SK-N-SH (cell line): ENCODE measurements at regions not wholly inside any gene's neighbourhood (a gene's known extent, or its start where the extent isn't known, plus 50 kb on each side); places are given as distances from the start of the nearest gene placed in this dataset.

Experiments used
- CTCF ChIA-PET: fragments of 300-600, 350-600 bp; formaldehyde crosslinking; extraction: SDS; loops from one replicate; lab custom pipeline; 2021; lab: Yijun Ruan, JAX
- POLR2A ChIA-PET: fragments of 350-600 bp; sonication (Branson Sonifier 250); formaldehyde crosslinking; extraction: SDS; loops from one replicate; lab custom pipeline; 2020; ENCODE audit warnings: antibody characterized with exemption, inconsistent platforms; lab: Yijun Ruan, JAX
- DNase-seq: peaks from one replicate; pipeline ENCODE4 v3.0.0; 2012
- H2AFZ ChIP-seq: fragments of 200-600 bp; sonication (generic); 2 replicates; pipeline ENCODE4 v1.8.1; 2016; ENCODE audit warnings: antibody characterized with exemption, mild to moderate bottlenecking, low read depth
- H3F3A ChIP-seq: fragments of 200-600 bp; sonication (generic); replicated peaks from 2 replicates; pipeline ENCODE3; 2016; ENCODE audit warnings: antibody characterized with exemption, mild to moderate bottlenecking; ENCODE audit not compliant: insufficient read depth
- H3K27ac ChIP-seq, 2 experiments: fragments of 200-500 bp in 1 of 2; fragments of 200-600 bp in 1 of 2; sonication (Bioruptor generic) in 1 of 2; sonication (generic), shearing (Covaris generic) in 1 of 2; 2 replicates each; pipeline versions ENCODE4 v1.5.1 to v1.6.1; 2014 to 2016; ENCODE audit warnings: low read depth in 2 of 2, inconsistent platforms in 1 of 2, low read length in 1 of 2, mild to moderate bottlenecking in 1 of 2, mixed read lengths in 1 of 2
- H3K27me3 ChIP-seq: fragments of 200-600 bp; sonication (generic), shearing (Covaris generic); 2 replicates; pipeline ENCODE4 v1.6.1; 2016; ENCODE audit warnings: mixed run types; ENCODE audit not compliant: insufficient read depth
- H3K36me3 ChIP-seq, 2 experiments: fragments of 200-500 bp in 1 of 2; fragments of 200-600 bp in 1 of 2; sonication (Bioruptor generic) in 1 of 2; sonication (generic) in 1 of 2; replicated peaks in 1 of 2; 2 replicates each; pipeline versions ENCODE3 to v1.5.1; 2014 to 2016; ENCODE audit warnings: low read length in 1 of 2, mild to moderate bottlenecking in 1 of 2; ENCODE audit not compliant: insufficient read depth in 2 of 2, control insufficient read depth in 1 of 2
- H3K4me1 ChIP-seq, 2 experiments: fragments of 200-500 bp in 1 of 2; fragments of 200-600 bp in 1 of 2; sonication (Bioruptor generic) in 1 of 2; sonication (generic), shearing (Covaris generic) in 1 of 2; 2 replicates each; pipeline versions ENCODE4 v1.5.1 to v1.6.1; 2014 to 2016; ENCODE audit warnings: low read depth in 1 of 2, low read length in 1 of 2, mixed run types in 1 of 2; ENCODE audit not compliant: insufficient read depth in 2 of 2, control insufficient read depth in 1 of 2
- H3K4me2 ChIP-seq: fragments of 200-600 bp; sonication (generic), shearing (Covaris generic); 2 replicates; pipeline ENCODE4 v1.6.1; 2017; ENCODE audit warnings: mixed run types
- H3K4me3 ChIP-seq, 2 experiments: fragments of 200-500 bp in 1 of 2; fragments of 200-600 bp in 1 of 2; sonication (Bioruptor generic) in 1 of 2; sonication (generic), shearing (Covaris generic) in 1 of 2; 2 replicates each; pipeline versions ENCODE4 v1.5.1 to v1.8.1; 2014 to 2016; ENCODE audit warnings: low read depth in 2 of 2, inconsistent platforms in 1 of 2, low read length in 1 of 2, mild to moderate bottlenecking in 1 of 2, mixed read lengths in 1 of 2, moderate library complexity in 1 of 2
- H3K79me2 ChIP-seq: fragments of 200-600 bp; sonication (generic); 2 replicates; pipeline ENCODE4 v1.8.1; 2017; ENCODE audit warnings: mild to moderate bottlenecking; ENCODE audit not compliant: insufficient read depth
- H3K9ac ChIP-seq: fragments of 200-600 bp; sonication (generic); 2 replicates; pipeline ENCODE4 v1.6.1; 2017; ENCODE audit warnings: mixed run types
- H3K9me2 ChIP-seq: fragments of 200-600 bp; sonication (generic); 2 replicates; pipeline ENCODE4 v1.6.1; 2017; ENCODE audit warnings: mixed run types
- H3K9me3 ChIP-seq: fragments of 200-600 bp; sonication (generic); 2 replicates; pipeline ENCODE4 v1.6.1; 2017; ENCODE audit warnings: mixed run types, mild to moderate bottlenecking, moderate library complexity
- H4K20me1 ChIP-seq: fragments of 200-600 bp; sonication (generic); 2 replicates; pipeline ENCODE4 v1.6.1; 2017; ENCODE audit warnings: mild to moderate bottlenecking, mixed run types; ENCODE audit not compliant: insufficient read depth
- CHD2 ChIP-seq: fragments of 150-350 bp; IDR thresholded peaks from 2 replicates; pipeline ENCODE4 v1.6.1; 2018; ENCODE audit warnings: low read length; ENCODE audit not compliant: partially characterized antibody
- ELF1 ChIP-seq: IDR thresholded peaks from 2 replicates; pipeline ENCODE4 v1.4.0; 2012
- EP300 ChIP-seq, 2 experiments: IDR thresholded peaks; 2 replicates each; pipeline versions ENCODE4 v1.4.0 to v1.6.1; 2012; ENCODE audit warnings: borderline replicate concordance in 1 of 2, low read depth in 1 of 2, low read length in 1 of 2
- EZH2phosphoT487 ChIP-seq: fragments of 200-600 bp; sonication (generic); IDR thresholded peaks from 2 replicates; pipeline ENCODE4 v1.6.1; 2017; ENCODE audit warnings: low read depth, mixed run types, mild to moderate bottlenecking, antibody characterized with exemption, moderate library complexity, borderline replicate concordance
- FOSL2 ChIP-seq: IDR thresholded peaks from 2 replicates; pipeline ENCODE4 v1.4.0; 2012; ENCODE audit warnings: low read depth, mild to moderate bottlenecking, moderate library complexity, borderline replicate concordance
- FOXJ3 ChIP-seq: sonication (generic); formaldehyde crosslinking; IDR thresholded peaks from 2 replicates; pipeline ENCODE4 v1.5.1; 2020; ENCODE audit warnings: mild to moderate bottlenecking, missing genetic modification reagents
- FOXM1 ChIP-seq: IDR thresholded peaks from 2 replicates; pipeline ENCODE4 v1.4.0; 2012; ENCODE audit warnings: low read depth, mild to moderate bottlenecking
- GABPA ChIP-seq: IDR thresholded peaks from 2 replicates; pipeline ENCODE4 v1.4.0; 2012; ENCODE audit warnings: low read depth, mild to moderate bottlenecking
- GATA2 ChIP-seq: sonication (generic); formaldehyde crosslinking; IDR thresholded peaks from 2 replicates; pipeline ENCODE4 v1.5.0; 2020; ENCODE audit warnings: mild to moderate bottlenecking, missing genetic modification reagents
- JUND ChIP-seq: IDR thresholded peaks from 2 replicates; pipeline ENCODE4 v1.4.0; 2012
- MEF2A ChIP-seq: IDR thresholded peaks from 2 replicates; pipeline ENCODE4 v1.4.0; 2012; ENCODE audit warnings: low read depth, borderline replicate concordance
- MXI1 ChIP-seq: IDR thresholded peaks from 2 replicates; pipeline ENCODE4 v1.6.1; 2012; ENCODE audit warnings: mild to moderate bottlenecking, low read depth, low read length, improper control_type of control experiment
- NFIC ChIP-seq: IDR thresholded peaks from 2 replicates; pipeline ENCODE4 v1.4.0; 2012; ENCODE audit warnings: borderline replicate concordance
- NRF1 ChIP-seq: IDR thresholded peaks from 2 replicates; pipeline ENCODE4 v1.6.1; 2012; ENCODE audit warnings: low read depth, mild to moderate bottlenecking, low read length
- POLR2AphosphoS5 ChIP-seq: IDR thresholded peaks from 2 replicates; pipeline ENCODE4 v1.6.1; 2012; ENCODE audit warnings: low read depth, low read length
- RAD21 ChIP-seq: IDR thresholded peaks from 2 replicates; pipeline ENCODE4 v1.6.1; 2012; ENCODE audit warnings: mild to moderate bottlenecking, low read length
- RCOR1 ChIP-seq: fragments of 150-350 bp; IDR thresholded peaks from 2 replicates; pipeline ENCODE4 v1.6.1; 2017; ENCODE audit warnings: antibody characterized with exemption, low read length
- RFX5 ChIP-seq: IDR thresholded peaks from 2 replicates; pipeline ENCODE4 v1.6.1; 2012; ENCODE audit warnings: mild to moderate bottlenecking, improper control_type of control experiment, low read length
- TAF1 ChIP-seq: IDR thresholded peaks from 2 replicates; pipeline ENCODE4 v1.6.1; 2012; ENCODE audit warnings: low read depth, mild to moderate bottlenecking, low read length, moderate library complexity, borderline replicate concordance
- TCF12 ChIP-seq: IDR thresholded peaks from 2 replicates; pipeline ENCODE4 v1.4.0; 2012
- TEAD4 ChIP-seq: IDR thresholded peaks from 2 replicates; pipeline ENCODE4 v1.4.0; 2012; ENCODE audit warnings: mild to moderate bottlenecking, borderline replicate concordance; ENCODE audit not compliant: insufficient read depth
- YY1 ChIP-seq: IDR thresholded peaks from 2 replicates; pipeline ENCODE4 v1.4.0; 2012; ENCODE audit warnings: low read depth, mild to moderate bottlenecking
- WGBS: methylation state at CpG from one replicate; pipeline ENCODE4 v1.1.6; 2017; ENCODE audit warnings: low lambda C conversion rate; 5-methylcytosine and 5-hydroxymethylcytosine counted together
- TF ChIP-seq, protein P1 (sequence below): IDR thresholded peaks from 2 replicates; pipeline ENCODE4 v1.6.1; 2012; ENCODE audit warnings: mild to moderate bottlenecking, low read depth, low read length, moderate library complexity
- TF ChIP-seq, protein P2 (sequence below): IDR thresholded peaks from 2 replicates; pipeline ENCODE4; 2012

DNA sequence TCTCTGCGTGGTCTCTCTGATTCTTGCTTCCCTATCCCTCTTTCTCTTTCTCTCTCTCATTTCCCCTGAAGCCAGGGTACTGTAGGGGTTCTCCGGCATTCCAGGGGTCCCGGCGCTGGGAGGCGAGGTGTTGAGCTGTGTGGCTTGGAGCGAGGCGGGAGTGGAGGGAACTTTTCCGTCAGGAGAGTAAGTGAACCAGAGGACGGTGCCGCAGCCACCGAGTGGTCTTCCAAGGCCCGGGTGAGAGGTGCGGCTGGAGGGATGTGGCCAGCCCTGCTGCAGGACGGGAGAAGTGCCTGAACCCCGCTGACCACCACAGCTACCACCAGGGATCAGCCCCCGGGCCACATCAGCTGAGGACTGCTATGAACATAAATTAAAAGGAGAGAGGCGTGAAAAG lies 68.2 kb upstream of the FAM181A start:
- CTCF ChIA-PET, result interaction anchor here (1.2 kb wide), 1 partner anchor 13 kb away, joined by 3 read pairs; no protein-coding TSS in a partner anchor

DNA sequence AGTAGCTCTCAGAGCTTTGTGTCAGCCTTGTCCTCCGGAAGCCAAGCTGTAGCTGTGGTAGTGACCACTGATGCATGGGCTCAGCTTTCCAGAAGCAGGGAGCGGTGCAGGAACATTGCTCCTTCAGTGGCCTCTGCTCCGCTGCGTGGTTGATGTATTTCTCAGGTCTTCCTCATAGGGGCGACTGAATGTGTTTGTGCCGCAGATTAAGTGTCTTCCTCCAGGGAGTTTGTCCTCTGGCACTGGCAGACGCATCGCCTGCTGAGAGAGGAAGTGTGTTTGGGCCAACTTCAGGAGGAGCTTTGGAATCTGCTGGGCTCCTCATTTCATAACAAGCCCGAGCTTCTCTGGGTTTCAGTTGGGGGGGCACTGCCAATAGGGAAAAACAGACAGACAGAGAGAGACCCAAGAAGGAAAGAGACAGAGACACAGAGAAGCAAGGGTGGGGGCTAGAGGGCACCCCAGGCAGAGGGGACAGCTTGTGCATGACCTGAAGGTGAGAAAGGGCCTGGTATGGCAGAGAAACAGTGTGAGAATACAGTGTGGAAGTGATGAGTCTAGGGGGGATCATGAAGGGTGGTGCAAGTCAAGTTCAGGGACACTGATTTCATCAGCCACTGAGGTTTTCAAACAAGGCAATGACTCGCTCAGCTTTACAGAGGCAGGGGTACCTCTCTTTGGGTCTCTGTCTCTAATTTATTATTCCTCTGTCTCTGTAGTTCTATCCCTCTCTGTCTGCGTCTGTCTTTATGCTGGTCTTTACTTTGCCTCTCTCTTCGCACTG lies 69.4 kb upstream of the PRIMA1 start:
- ChIA-PET CTCF (interaction anchor here (1.0 to 1.2 kb wide), 2 partner anchors 35 to 203 kb away, joined by 3 to 4 read pairs; no protein-coding TSS in a partner anchor), POLR2A (no interaction called here)
- Histone ChIP-seq H3K9me2 (no peaks in the 10 kb centered on the region), H3F3A (no peaks in the 10 kb centered on the region), H3K4me2 (no peak overlapping the region), H3K4me1 (peaks cover 0 to 3% of the 10 kb centered on the region in 2 experiments; a peak in 1 of 4 replicates), H3K79me2 (no peaks in the 10 kb centered on the region), H3K27me3 (no peaks in the 10 kb centered on the region), H3K36me3 (no peaks in the 10 kb centered on the region), H3K9ac (no peak overlapping the region), H2AFZ (no peak overlapping the region), H4K20me1 (no peaks in the 10 kb centered on the region), H3K9me3 (no peaks in the 10 kb centered on the region), H3K27ac (no peak overlapping the region), H3K4me3 (no peak overlapping the region)
- WGBS, result 40% methylated on average over 10 of the region's 12 CpGs
- DNase-seq, result no peak
- TF ChIP-seq EZH2phosphoT487 (no peak), MXI1 (no peak), NFIC (no peak), TCF12 (no peak), GABPA (no peak), TAF1 (no peak), GATA2 (CRISPR knock-in tag) (no peak), FOXM1 (no peak), CHD2 (no peak), RAD21 (no peak), FOXJ3 (CRISPR knock-in tag) (no peak), ELF1 (no peak), YY1 (no peak), TEAD4 (no peak), RCOR1 (no peak), POLR2AphosphoS5 (no peak), NRF1 (no peak), JUND (no peak)
- TF ChIP-seq, protein P1, sequence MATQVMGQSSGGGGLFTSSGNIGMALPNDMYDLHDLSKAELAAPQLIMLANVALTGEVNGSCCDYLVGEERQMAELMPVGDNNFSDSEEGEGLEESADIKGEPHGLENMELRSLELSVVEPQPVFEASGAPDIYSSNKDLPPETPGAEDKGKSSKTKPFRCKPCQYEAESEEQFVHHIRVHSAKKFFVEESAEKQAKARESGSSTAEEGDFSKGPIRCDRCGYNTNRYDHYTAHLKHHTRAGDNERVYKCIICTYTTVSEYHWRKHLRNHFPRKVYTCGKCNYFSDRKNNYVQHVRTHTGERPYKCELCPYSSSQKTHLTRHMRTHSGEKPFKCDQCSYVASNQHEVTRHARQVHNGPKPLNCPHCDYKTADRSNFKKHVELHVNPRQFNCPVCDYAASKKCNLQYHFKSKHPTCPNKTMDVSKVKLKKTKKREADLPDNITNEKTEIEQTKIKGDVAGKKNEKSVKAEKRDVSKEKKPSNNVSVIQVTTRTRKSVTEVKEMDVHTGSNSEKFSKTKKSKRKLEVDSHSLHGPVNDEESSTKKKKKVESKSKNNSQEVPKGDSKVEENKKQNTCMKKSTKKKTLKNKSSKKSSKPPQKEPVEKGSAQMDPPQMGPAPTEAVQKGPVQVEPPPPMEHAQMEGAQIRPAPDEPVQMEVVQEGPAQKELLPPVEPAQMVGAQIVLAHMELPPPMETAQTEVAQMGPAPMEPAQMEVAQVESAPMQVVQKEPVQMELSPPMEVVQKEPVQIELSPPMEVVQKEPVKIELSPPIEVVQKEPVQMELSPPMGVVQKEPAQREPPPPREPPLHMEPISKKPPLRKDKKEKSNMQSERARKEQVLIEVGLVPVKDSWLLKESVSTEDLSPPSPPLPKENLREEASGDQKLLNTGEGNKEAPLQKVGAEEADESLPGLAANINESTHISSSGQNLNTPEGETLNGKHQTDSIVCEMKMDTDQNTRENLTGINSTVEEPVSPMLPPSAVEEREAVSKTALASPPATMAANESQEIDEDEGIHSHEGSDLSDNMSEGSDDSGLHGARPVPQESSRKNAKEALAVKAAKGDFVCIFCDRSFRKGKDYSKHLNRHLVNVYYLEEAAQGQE, result no peak
- TF ChIP-seq, protein P2, sequence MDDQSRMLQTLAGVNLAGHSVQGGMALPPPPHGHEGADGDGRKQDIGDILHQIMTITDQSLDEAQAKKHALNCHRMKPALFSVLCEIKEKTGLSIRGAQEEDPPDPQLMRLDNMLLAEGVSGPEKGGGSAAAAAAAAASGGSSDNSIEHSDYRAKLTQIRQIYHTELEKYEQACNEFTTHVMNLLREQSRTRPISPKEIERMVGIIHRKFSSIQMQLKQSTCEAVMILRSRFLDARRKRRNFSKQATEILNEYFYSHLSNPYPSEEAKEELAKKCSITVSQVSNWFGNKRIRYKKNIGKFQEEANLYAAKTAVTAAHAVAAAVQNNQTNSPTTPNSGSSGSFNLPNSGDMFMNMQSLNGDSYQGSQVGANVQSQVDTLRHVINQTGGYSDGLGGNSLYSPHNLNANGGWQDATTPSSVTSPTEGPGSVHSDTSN, result no peak

More for the DNA sequence above, 68.2 kb upstream of the FAM181A start:
- H3K4me1 ChIP-seq, result peaks cover 0 to 3% of the 10 kb centered on the region in 2 experiments; a peak in 1 of 4 replicates
- no peaks in the 10 kb centered on the region for H3K27me3 ChIP-seq
- no peak for TF ChIP-seq RFX5
- no peak for TF ChIP-seq GATA2 (CRISPR knock-in tag)
- TF ChIP-seq MEF2A, result no peak
- TF ChIP-seq TEAD4, result no peak
- TF ChIP-seq NRF1, result no peak
- TF ChIP-seq EP300 (IDR thresholded peaks at IDR 0.05; ENCODE audit: borderline replicate concordance in 1 of 2, low read depth in 1 of 2, low read length in 1 of 2), result no peak
- no peak for TF ChIP-seq FOSL2
- no peak for TF ChIP-seq EZH2phosphoT487
- TF ChIP-seq GABPA, result no peak
- H4K20me1 ChIP-seq, result no peaks in the 10 kb centered on the region
- H3K9ac ChIP-seq, result no peak overlapping the region
- no peak for DNase-seq
- no peak overlapping the region for H3K27ac ChIP-seq
- H3K9me2 ChIP-seq, result no peaks in the 10 kb centered on the region
- no peaks in the 10 kb centered on the region for H3F3A ChIP-seq
- H2AFZ ChIP-seq, result no peak overlapping the region
- no peaks in the 10 kb centered on the region for H3K36me3 ChIP-seq
- H3K9me3 ChIP-seq, result no peaks in the 10 kb centered on the region
- WGBS, result 53% methylated on average over 14 of the region's 17 CpGs
- POLR2A ChIA-PET, result no interaction called here
- no peaks in the 10 kb centered on the region for H3K79me2 ChIP-seq
- no peak overlapping the region for H3K4me3 ChIP-seq
- H3K4me2 ChIP-seq, result no peak overlapping the region
